OCI-LY1 (cell line): ENCODE measurements at regions not wholly inside any gene's neighbourhood (a gene's known extent, or its start where the extent isn't known, plus 50 kb on each side); places are given as distances from the start of the nearest gene placed in this dataset.

ENCODE experiments used
- CTCF ChIP-seq: fragments of 200-600 bp; sonication (generic), shearing (Covaris generic); IDR thresholded peaks from 2 replicates; pipeline ENCODE4 v1.5.1; 2017; ENCODE audit warnings: mild to moderate bottlenecking, antibody characterized with exemption, low read length, moderate library complexity, mixed read lengths
- EZH2 ChIP-seq: fragments of 200-600 bp; sonication (generic), shearing (Covaris generic); IDR thresholded peaks from 2 replicates; pipeline ENCODE4 v1.8.0; 2017; ENCODE audit warnings: borderline replicate concordance, mixed run types, mild to moderate bottlenecking, antibody characterized with exemption, low read length, moderate library complexity, mixed read lengths

DNA sequence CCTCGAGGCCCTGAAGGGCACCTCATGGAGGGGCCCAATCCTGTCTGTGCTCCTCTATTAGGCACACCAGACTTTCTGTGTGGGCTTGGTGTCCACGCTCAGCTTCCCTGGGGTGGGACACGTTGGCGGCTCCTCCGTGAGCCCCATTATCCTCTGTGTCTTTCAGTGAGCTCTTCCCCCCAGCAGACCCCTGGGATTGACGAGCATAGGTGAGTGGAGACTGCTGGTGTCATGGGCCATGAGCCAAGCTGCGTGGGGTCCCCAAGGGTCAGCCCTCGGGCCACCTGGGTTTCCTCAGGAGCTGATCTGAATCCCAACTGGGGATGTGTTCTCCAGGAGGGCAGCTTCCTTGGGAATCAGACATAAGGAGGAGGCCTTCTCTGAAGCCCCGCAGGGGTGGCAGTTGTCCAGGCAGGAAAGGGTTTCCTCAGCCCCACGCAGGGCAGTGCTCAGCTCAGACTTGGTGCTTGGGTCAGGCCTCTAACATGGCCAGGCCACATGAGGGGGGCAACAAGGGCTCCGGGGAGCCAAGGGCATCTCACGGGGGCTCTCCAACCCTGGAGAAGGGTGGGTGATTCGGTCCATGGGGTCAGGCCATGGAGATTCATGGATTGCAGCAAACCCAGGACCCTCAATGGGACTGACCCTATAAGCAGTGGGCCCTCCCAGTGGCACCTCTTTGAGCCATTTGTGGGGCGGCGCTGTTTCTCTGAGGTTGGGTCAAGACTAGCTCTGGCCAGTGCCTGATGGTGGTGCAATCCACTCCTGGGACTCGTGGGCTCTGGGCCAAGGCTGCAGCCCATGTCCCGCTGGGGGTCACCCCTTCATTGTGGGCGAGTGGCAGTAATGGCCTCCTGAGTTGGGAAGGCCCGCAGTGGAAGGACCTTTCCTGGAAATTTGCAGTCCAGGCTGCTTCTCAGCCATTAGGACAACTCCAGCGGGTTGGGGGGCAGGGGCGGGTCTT, 222.5 kb downstream of the SNRPN start:
- TF ChIP-seq CTCF (no peak), EZH2 (no peak)
